ENCODE measurements at regions not wholly inside any gene's neighbourhood (a gene's known extent, or its start where the extent isn't known, plus 50 kb on each side); places are given as distances from the start of the nearest gene placed in this dataset.

- TF ChIP-seq RAD21 (IDR thresholded peaks at IDR 0.05; ENCODE audit: low read depth) (no peak), JUND (IDR thresholded peaks at IDR 0.05) (no peak), ZNF274 (IDR thresholded peaks at IDR 0.05; ENCODE audit: low read depth, low read length) (no peak), CTCF (IDR thresholded peaks at IDR 0.05 in 2 of 3, conservative IDR thresholded peaks at IDR 0.05 in 1 of 3; ENCODE audit: borderline replicate concordance in 1 of 3, insufficient read depth in 1 of 3, low read depth in 2 of 3, low read length in 2 of 3) (no peak), ATF3 (IDR thresholded peaks at IDR 0.05) (no peak), POLR2AphosphoS5 (IDR thresholded peaks at IDR 0.05; ENCODE audit: low read depth, low read length) (no peak), CEBPB (IDR thresholded peaks at IDR 0.05; ENCODE audit: low read depth) (no peak), POLR2A (IDR thresholded peaks at IDR 0.05; ENCODE audit: borderline replicate concordance, extremely low read depth, insufficient read depth, insufficient read length) (no peak), EZH2 (IDR thresholded peaks at IDR 0.05) (no peak), SP1 (IDR thresholded peaks at IDR 0.05; ENCODE audit: low read depth) (no peak)
Measured at GRCh38 chrX:20663336-20663735, 396.6 kb upstream of the RPS6KA3 start.
